GM12875 (cell line): ENCODE measurements at regions not wholly inside any gene's neighbourhood (a gene's known extent, or its start where the extent isn't known, plus 50 kb on each side); places are given as distances from the start of the nearest gene placed in this dataset.

Experiments
- H3K4me3 ChIP-seq: one replicate; pipeline ENCODE4 v1.5.1; 2011; ENCODE audit warnings: low read depth, low read length, control low read depth
- TF ChIP-seq, protein P1 (sequence below): IDR thresholded peaks from 2 replicates; pipeline ENCODE4 v1.5.1; 2011; ENCODE audit warnings: low read depth, mild to moderate bottlenecking, control low read depth, inconsistent platforms, low read length, moderate library complexity, borderline replicate concordance; ENCODE audit not compliant: insufficient read depth

DNA sequence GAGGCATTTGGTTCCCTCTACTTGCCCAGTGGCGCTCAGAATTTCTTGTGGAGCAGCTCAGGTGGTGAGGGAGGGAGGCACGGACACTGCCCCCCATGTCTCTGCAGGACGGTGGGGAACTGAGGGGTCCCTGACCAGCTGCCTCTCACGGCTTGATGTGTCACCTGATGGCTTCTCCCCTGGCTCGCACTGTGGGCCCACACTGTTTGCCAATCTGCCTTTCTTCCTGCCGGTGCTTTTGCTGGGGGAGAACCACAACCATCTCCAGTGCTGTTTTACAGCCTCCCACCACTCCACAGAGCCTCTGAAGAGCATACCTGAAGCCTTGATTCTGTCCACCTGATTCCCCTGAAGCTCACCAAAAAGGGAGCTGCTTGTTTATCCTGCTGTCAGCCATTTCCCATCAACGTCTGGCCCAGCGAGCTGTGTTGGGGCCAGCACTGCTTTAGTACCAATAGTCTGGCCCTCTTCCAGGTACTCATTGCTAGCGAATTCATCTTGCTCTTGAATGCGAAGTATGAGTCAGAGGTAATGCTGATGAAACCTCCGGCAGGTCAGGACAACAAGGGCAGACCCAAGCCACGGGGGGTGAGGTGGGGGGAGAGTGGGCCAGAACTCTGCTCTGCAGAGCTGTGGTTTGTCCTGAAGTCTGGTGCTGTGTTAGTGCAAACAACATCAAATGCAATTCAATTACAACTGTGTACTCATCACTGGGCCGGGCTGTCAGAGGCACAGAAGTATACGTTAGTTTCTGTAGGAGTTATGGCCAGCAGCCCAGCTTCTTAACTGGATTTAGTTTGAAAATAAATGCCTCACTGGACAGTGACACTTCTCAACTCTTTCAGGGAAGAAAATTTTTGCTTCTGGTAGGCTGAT lies 208.3 kb upstream of the JADE1 start:
- no peak overlapping the region for H3K4me3 ChIP-seq
- TF ChIP-seq, protein P1, sequence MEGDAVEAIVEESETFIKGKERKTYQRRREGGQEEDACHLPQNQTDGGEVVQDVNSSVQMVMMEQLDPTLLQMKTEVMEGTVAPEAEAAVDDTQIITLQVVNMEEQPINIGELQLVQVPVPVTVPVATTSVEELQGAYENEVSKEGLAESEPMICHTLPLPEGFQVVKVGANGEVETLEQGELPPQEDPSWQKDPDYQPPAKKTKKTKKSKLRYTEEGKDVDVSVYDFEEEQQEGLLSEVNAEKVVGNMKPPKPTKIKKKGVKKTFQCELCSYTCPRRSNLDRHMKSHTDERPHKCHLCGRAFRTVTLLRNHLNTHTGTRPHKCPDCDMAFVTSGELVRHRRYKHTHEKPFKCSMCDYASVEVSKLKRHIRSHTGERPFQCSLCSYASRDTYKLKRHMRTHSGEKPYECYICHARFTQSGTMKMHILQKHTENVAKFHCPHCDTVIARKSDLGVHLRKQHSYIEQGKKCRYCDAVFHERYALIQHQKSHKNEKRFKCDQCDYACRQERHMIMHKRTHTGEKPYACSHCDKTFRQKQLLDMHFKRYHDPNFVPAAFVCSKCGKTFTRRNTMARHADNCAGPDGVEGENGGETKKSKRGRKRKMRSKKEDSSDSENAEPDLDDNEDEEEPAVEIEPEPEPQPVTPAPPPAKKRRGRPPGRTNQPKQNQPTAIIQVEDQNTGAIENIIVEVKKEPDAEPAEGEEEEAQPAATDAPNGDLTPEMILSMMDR, result no peak

DNA sequence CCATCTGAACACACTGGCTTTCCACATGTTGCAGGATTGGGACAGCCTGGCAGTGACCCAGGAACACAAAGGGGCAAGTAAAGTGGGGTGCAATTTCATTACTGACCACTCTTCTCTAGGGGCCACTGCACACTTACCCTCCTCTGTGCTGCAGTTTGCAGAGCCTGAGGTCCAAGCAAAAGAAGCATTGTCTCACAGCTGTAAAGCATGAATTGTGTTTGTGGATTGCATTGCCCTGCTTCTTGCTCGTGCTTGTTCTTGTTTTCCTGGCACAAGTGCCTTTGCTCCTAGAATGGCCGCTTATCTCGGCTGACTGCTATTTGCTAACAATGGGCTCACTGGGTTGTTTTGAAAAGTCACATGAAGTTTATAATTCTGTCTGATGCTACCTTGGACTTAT lies 209.1 kb upstream of the JADE1 start:
- TF ChIP-seq, protein P1, result no peak
- no peak overlapping the region for H3K4me3 ChIP-seq

- TF ChIP-seq, protein P1, result no peak
- no peak overlapping the region for H3K4me3 ChIP-seq
Observed at GRCh38 chr4:128597500-128597899, 212.0 kb upstream of the JADE1 start.

DNA sequence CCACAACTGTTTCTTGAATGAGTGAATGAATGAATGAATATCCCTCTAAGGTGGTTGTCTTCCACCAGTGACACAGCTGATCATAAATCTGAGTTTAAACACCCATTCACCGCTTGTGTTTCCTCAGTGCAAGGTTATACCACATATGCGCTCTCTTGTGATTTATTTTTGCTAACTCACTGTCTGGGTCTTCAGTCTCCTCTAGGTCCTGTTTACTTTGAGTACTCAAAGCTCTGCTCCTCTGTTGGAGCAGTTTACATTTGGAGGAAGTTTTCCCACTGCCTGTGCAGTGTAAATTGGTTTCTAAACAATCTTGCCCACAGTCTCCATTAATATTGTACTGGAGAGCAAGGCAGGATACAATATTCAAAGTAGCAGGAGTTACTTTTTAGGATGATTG lies 212.6 kb upstream of the JADE1 start:
- TF ChIP-seq, protein P1, result no peak
- no peak overlapping the region for H3K4me3 ChIP-seq

GRCh38 chr4:128596115-128596514 lies 213.4 kb upstream of the JADE1 start:
- H3K4me3 ChIP-seq, result no peak overlapping the region
- TF ChIP-seq, protein P1, result no peak

DNA sequence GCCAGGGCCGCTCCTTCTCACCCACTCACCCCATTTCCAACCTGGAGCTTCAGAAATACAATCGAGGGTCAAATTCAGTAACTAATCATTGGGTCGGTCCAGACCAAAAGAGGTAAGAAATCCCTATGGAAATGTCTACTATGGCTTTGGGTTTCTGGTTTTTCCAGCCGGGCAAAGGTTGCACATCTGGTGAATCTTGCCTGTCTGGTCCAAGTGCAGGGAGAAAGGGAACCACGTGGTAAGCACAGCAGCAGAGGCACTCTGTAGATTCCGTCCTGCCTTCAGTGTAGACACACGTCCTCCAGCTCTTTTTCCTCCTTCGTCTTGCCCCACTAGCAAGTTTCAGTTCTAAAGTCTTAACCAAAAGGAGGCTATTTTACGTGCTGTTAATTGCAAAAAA lies 218.0 kb upstream of the JADE1 start:
- H3K4me3 ChIP-seq, result no peak overlapping the region
- TF ChIP-seq, protein P1, result no peak

- no peak overlapping the region for H3K4me3 ChIP-seq
- TF ChIP-seq, protein P1, result no peak
Observed at GRCh38 chr4:128590773-128591172, 218.7 kb upstream of the JADE1 start.
